H9 (cell line): ENCODE measurements at regions not wholly inside any gene's neighbourhood (a gene's known extent, or its start where the extent isn't known, plus 50 kb on each side); places are given as distances from the start of the nearest gene placed in this dataset.

ENCODE experiments used
- DNase-seq: peaks from one replicate; pipeline ENCODE4 v3.0.0-alpha.2; 2017
- H2AFZ ChIP-seq: one replicate; pipeline ENCODE4 v1.6.1; 2013; ENCODE audit warnings: mild to moderate bottlenecking, low read length, control low read depth, moderate library complexity
- H2AK5ac ChIP-seq: 2 replicates; pipeline ENCODE4 v1.6.1; 2013; ENCODE audit warnings: low read length, control low read depth, mixed read lengths; ENCODE audit not compliant: insufficient read length
- H2BK120ac ChIP-seq: one replicate; pipeline ENCODE4 v1.6.1; 2013; ENCODE audit warnings: low read depth, mild to moderate bottlenecking, low read length, control low read depth, inconsistent platforms; ENCODE audit not compliant: poor library complexity, severe bottlenecking
- H2BK12ac ChIP-seq: 2 replicates; pipeline ENCODE4 v1.6.1; 2013; ENCODE audit warnings: low read length, control low read depth, mixed read lengths, low read depth; ENCODE audit not compliant: insufficient read length
- H2BK15ac ChIP-seq: 2 replicates; pipeline ENCODE4 v1.6.1; 2013; ENCODE audit warnings: low read depth, low read length, control low read depth
- H2BK20ac ChIP-seq: one replicate; pipeline ENCODE4 v1.6.1; 2013; ENCODE audit warnings: low read depth, mild to moderate bottlenecking, low read length, control low read depth, inconsistent platforms; ENCODE audit not compliant: poor library complexity, severe bottlenecking
- H2BK5ac ChIP-seq: 2 replicates; pipeline ENCODE4 v1.6.1; 2013; ENCODE audit warnings: low read length, control low read depth, mixed read lengths; ENCODE audit not compliant: insufficient read length
- H3K14ac ChIP-seq: 2 replicates; pipeline ENCODE4 v1.6.1; 2013; ENCODE audit warnings: low read length, control low read depth; ENCODE audit not compliant: insufficient read depth
- H3K18ac ChIP-seq: 2 replicates; pipeline ENCODE4 v1.6.1; 2013; ENCODE audit warnings: low read depth, mild to moderate bottlenecking, mixed read lengths, low read length, control low read depth; ENCODE audit not compliant: insufficient read length
- H3K23ac ChIP-seq: 2 replicates; pipeline ENCODE4 v1.6.1; 2013; ENCODE audit warnings: low read length, control low read depth, mixed read lengths, low read depth; ENCODE audit not compliant: insufficient read length
- H3K23me2 ChIP-seq: 2 replicates; pipeline ENCODE4 v1.6.1; 2013; ENCODE audit warnings: low read depth, mild to moderate bottlenecking, mixed read lengths, low read length, control low read depth; ENCODE audit not compliant: insufficient read length, poor library complexity, severe bottlenecking
- H3K27ac ChIP-seq: 2 replicates; pipeline ENCODE4 v1.5.1; 2013; ENCODE audit warnings: low read length, control low read depth, mixed read lengths, low read depth; ENCODE audit not compliant: insufficient read length
- H3K27me3 ChIP-seq: 2 replicates; pipeline ENCODE4 v1.6.1; 2013; ENCODE audit warnings: low read length, control low read depth, inconsistent platforms; ENCODE audit not compliant: insufficient read depth
- H3K4ac ChIP-seq: 2 replicates; pipeline ENCODE4 v1.6.1; 2013; ENCODE audit warnings: low read depth, mild to moderate bottlenecking, control low read depth, inconsistent platforms, low read length, moderate library complexity
- H3K4me1 ChIP-seq: 2 replicates; pipeline ENCODE4 v1.6.1; 2013; ENCODE audit warnings: low read length, control low read depth, inconsistent platforms; ENCODE audit not compliant: insufficient read depth
- H3K4me2 ChIP-seq: 2 replicates; pipeline ENCODE4 v1.6.1; 2013; ENCODE audit warnings: low read length, control low read depth, mixed read lengths; ENCODE audit not compliant: insufficient read length, insufficient read depth
- H3K56ac ChIP-seq: 2 replicates; pipeline ENCODE4 v1.6.1; 2013; ENCODE audit warnings: low read depth, mild to moderate bottlenecking, mixed read lengths, low read length, control low read depth; ENCODE audit not compliant: insufficient read length
- H3K79me1 ChIP-seq: 2 replicates; pipeline ENCODE4 v1.6.1; 2013; ENCODE audit warnings: low read depth, mild to moderate bottlenecking, moderate library complexity, low read length, control low read depth, inconsistent platforms; ENCODE audit not compliant: insufficient read depth, poor library complexity, severe bottlenecking
- H3K79me2 ChIP-seq: 2 replicates; pipeline ENCODE4 v1.6.1; 2013; ENCODE audit warnings: low read length, control low read depth, inconsistent platforms; ENCODE audit not compliant: insufficient read depth
- H3K9ac ChIP-seq: 2 replicates; pipeline ENCODE4 v1.6.1; 2013; ENCODE audit warnings: low read length, control low read depth, mixed read lengths; ENCODE audit not compliant: insufficient read length; ENCODE audit errors: extremely low read depth
- H3K9me3 ChIP-seq: one replicate; pipeline ENCODE4 v1.6.1; 2013; ENCODE audit warnings: low read depth, low read length, inconsistent platforms; ENCODE audit not compliant: control insufficient read depth
- H3T11ph ChIP-seq: one replicate; pipeline ENCODE4 v1.6.1; 2013; ENCODE audit warnings: mild to moderate bottlenecking, low read length, control low read depth, inconsistent platforms
- H4K20me1 ChIP-seq: one replicate; pipeline ENCODE4 v1.6.1; 2013; ENCODE audit not compliant: control insufficient read depth, insufficient read length, insufficient read depth
- H4K5ac ChIP-seq: 2 replicates; pipeline ENCODE4 v1.6.1; 2013; ENCODE audit warnings: low read depth, mild to moderate bottlenecking, mixed read lengths, low read length, control low read depth; ENCODE audit not compliant: insufficient read length
- H4K8ac ChIP-seq: replicated peaks from 2 replicates; pipeline ENCODE4 v1.6.1; 2013; ENCODE audit warnings: low read length, control low read depth, mixed read lengths, low read depth; ENCODE audit not compliant: insufficient read length
- H4K91ac ChIP-seq: 2 replicates; pipeline ENCODE4 v1.6.1; 2013; ENCODE audit warnings: low read depth, mild to moderate bottlenecking, moderate library complexity, mixed read lengths, low read length, control low read depth; ENCODE audit not compliant: insufficient read length
- H3K27ac Mint-ChIP-seq, 3 experiments: 2 replicates in 2 of 3; 3 replicates in 1 of 3; pipeline ENCODE4 v1.8.0; 2020 to 2021; ENCODE audit warnings: mixed read lengths in 3 of 3, mild to moderate bottlenecking in 1 of 3, moderate library complexity in 1 of 3
- H3K27me3 Mint-ChIP-seq: 2 replicates; pipeline ENCODE4 v1.8.0; 2021; ENCODE audit warnings: low read depth, mild to moderate bottlenecking, moderate library complexity, mixed read lengths
- H3K36me3 Mint-ChIP-seq, 3 experiments: 2 replicates in 2 of 3; 3 replicates in 1 of 3; pipeline ENCODE4 v1.8.0; 2020 to 2021; ENCODE audit warnings: low read depth in 3 of 3, mixed read lengths in 3 of 3; ENCODE audit not compliant: insufficient read depth in 1 of 3
- H3K4me1 Mint-ChIP-seq, 2 experiments: 2 replicates each; pipeline ENCODE4 v1.8.0; 2020; ENCODE audit warnings: mixed read lengths in 2 of 2
- H3K4me3 Mint-ChIP-seq, 2 experiments: 2 replicates in 1 of 2; 3 replicates in 1 of 2; pipeline ENCODE4 v1.8.0; 2020 to 2021; ENCODE audit warnings: mild to moderate bottlenecking in 2 of 2, mixed read lengths in 2 of 2, moderate library complexity in 1 of 2
- H3K9me3 Mint-ChIP-seq, 2 experiments: 2 replicates in 1 of 2; 3 replicates in 1 of 2; pipeline ENCODE4 v1.8.0; 2020; ENCODE audit warnings: mild to moderate bottlenecking in 2 of 2, mixed read lengths in 2 of 2, moderate library complexity in 1 of 2
- CTCF ChIP-seq: fragments of 200-600 bp; sonication (generic); conservative IDR thresholded peaks from 3 replicates; pipeline ENCODE4 v1.8.0; 2021; ENCODE audit warnings: antibody characterized with exemption, mild to moderate bottlenecking
- WGBS: extraction: QIAGEN DNeasy Blood & Tissue Kit; methylation state at CpG from one replicate; pipeline ENCODE4 v1.1.7; 2013; ENCODE audit warnings: missing lambda C conversion rate, low lambda C conversion rate, mixed read lengths; ENCODE audit not compliant: insufficient read length; ENCODE audit errors: extremely low coverage; 5-methylcytosine and 5-hydroxymethylcytosine counted together

- peaks cover 4 to 6% of the 10 kb centered on the region in 2 experiments; a peak in 2 of 4 replicates for H3K4me1 Mint-ChIP-seq
- H3K56ac ChIP-seq = no peak overlapping the region
- H4K91ac ChIP-seq = no peak overlapping the region
- H3K9me3 ChIP-seq = no peaks in the 10 kb centered on the region
- no peak overlapping the region for H2AK5ac ChIP-seq
- no peak overlapping the region; a peak in 1 of 7 replicates for H3K27ac Mint-ChIP-seq
- H3K27me3 ChIP-seq = no peaks in the 10 kb centered on the region
- no peak overlapping the region for H2AFZ ChIP-seq
- H3K23me2 ChIP-seq = no peaks in the 10 kb centered on the region
- H3K9ac ChIP-seq = no peak overlapping the region
- no peak overlapping the region for H3K18ac ChIP-seq
- peaks cover 0 to 5% (median 0%) of the 10 kb centered on the region in 3 experiments; a peak in 2 of 7 replicates for H3K36me3 Mint-ChIP-seq
- 0 out of 2 replicates have a peak, but pooled peaks cover 3% of the 10 kb centered on the region for H3K4me1 ChIP-seq
- H2BK120ac ChIP-seq = no peak overlapping the region
- TF ChIP-seq CTCF = no peak
- no peaks in the 10 kb centered on the region for H3K79me2 ChIP-seq
- H2BK20ac ChIP-seq = no peak overlapping the region
- no peaks in the 10 kb centered on the region; a peak in 1 of 5 replicates for H3K9me3 Mint-ChIP-seq
- H2BK5ac ChIP-seq = no peak overlapping the region
- no peaks in the 10 kb centered on the region for H4K20me1 ChIP-seq
- H4K5ac ChIP-seq = no peak overlapping the region
- no peak overlapping the region for H3K27ac ChIP-seq
- H3K4me2 ChIP-seq = no peak overlapping the region
- H3K27me3 Mint-ChIP-seq = no peaks in the 10 kb centered on the region
- H3K23ac ChIP-seq = no peak overlapping the region
- no peak for DNase-seq
- no peak overlapping the region for H3K14ac ChIP-seq
- no peak overlapping the region for H2BK12ac ChIP-seq
- no peak overlapping the region for H4K8ac ChIP-seq
- no peak overlapping the region for H2BK15ac ChIP-seq
- H3T11ph ChIP-seq = no peak overlapping the region
- H3K4ac ChIP-seq = no peak overlapping the region
- H3K79me1 ChIP-seq = no peaks in the 10 kb centered on the region
- H3K4me3 Mint-ChIP-seq = no peak overlapping the region
- no CpG with 5 or more reads among the region's 3 CpGs for WGBS
Measured at GRCh38 chr3:76869726-76870384, 170.0 kb upstream of the ROBO2 start.
